IPS-20b (cell line): ENCODE measurements at regions not wholly inside any gene's neighbourhood (a gene's known extent, or its start where the extent isn't known, plus 50 kb on each side); places are given as distances from the start of the nearest gene placed in this dataset.

ENCODE experiments used
- H3K27ac ChIP-seq: one replicate; pipeline ENCODE4 v1.5.1; 2013; ENCODE audit warnings: low read length
- H3K27me3 ChIP-seq: 2 replicates; pipeline ENCODE4 v1.6.1; 2013; ENCODE audit warnings: mild to moderate bottlenecking, low read length, inconsistent platforms; ENCODE audit not compliant: insufficient read depth
- H3K36me3 ChIP-seq: 2 replicates; pipeline ENCODE4 v1.6.1; 2013; ENCODE audit warnings: low read depth, mild to moderate bottlenecking, inconsistent platforms, low read length, moderate library complexity; ENCODE audit not compliant: insufficient read depth
- H3K4me1 ChIP-seq: 2 replicates; pipeline ENCODE4 v1.6.1; 2013; ENCODE audit warnings: mild to moderate bottlenecking, control low read depth, inconsistent platforms, low read length, moderate library complexity; ENCODE audit not compliant: insufficient read depth
- H3K4me3 ChIP-seq: 2 replicates; pipeline ENCODE4 v1.5.1; 2013; ENCODE audit warnings: mild to moderate bottlenecking, low read length, inconsistent platforms
- H3K9ac ChIP-seq: 2 replicates; pipeline ENCODE4 v1.6.1; 2013; ENCODE audit warnings: low read depth, mild to moderate bottlenecking, inconsistent platforms, low read length, moderate library complexity
- H3K9me3 ChIP-seq: 2 replicates; pipeline ENCODE4 v1.6.1; 2013; ENCODE audit warnings: mild to moderate bottlenecking, low read depth, low read length, inconsistent platforms; ENCODE audit not compliant: insufficient read depth

DNA sequence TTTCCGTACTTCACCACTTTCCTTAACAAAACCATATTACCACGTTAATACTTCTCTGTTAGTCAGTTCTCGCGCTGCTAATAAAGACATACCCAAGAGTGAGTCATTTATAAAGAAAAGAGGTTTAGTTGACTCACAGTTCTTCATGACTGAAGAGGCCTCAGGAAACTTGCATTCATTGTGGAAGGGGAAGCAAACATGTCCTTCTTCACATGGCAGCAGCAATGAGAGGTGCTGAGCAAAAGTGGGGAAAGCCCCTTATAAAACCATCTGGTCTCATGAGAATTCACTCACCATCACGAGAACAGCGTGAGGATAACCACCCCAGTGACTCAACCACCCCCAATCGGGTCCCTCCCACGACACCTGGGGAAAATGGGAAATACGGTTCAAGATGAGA is 289.8 kb upstream of the CLNK start:
- Histone ChIP-seq H3K4me3 (no peak overlapping the region), H3K36me3 (no peaks in the 10 kb centered on the region), H3K4me1 (no peaks in the 10 kb centered on the region), H3K27me3 (0 out of 2 replicates have a peak, but pooled peaks cover 3% of the 10 kb centered on the region), H3K27ac (no peak overlapping the region), H3K9me3 (no peaks in the 10 kb centered on the region), H3K9ac (no peak overlapping the region)

DNA sequence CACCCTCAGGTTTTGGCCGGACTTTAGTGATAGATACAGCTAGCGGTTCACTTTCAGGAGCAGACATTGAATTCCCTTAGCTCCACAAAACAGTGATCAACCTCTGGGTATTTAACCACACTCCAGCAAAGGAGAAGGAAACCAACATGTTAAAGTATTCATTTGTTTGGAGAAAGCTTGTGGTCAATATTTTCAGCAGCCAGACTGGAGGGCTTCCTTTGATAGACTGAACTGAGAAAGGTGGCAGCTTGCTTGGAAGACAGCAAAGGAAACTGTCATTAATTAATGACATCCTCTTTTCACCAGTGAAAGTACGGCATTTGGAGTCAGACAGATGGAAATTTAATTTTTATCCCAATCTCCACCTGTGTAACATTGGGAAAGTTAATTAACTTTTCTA is 289.1 kb upstream of the CLNK start:
- H3K4me3 ChIP-seq, result no peak overlapping the region

DNA sequence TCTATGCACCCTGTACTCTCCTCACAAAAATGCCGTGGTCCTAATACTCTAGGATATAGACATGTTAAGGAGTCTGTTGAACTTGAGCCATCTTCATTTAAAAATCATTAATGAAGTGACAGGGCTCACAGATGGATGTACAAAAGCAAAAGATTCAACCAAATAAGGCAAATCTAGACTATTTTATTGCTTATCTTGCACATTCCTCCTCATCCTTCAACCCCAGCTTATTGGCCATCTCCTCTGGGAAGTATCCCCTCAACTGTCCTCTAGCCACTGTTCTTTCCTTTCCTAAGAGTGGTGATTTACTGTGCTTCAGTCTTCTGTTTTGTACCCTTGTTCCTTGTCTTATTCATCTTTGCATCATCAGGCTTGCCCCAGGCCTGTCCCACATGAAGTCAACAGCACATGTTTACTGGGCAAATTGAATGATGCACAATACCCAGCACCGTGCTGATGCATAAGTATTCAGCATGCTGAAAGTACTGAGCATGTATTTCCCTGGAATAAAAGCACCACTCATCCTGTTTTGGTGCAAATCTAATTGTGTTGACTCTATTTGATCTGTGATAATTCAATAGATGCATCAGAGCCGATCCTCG is 287.3 kb upstream of the CLNK start:
- Histone ChIP-seq H3K27ac (no peak overlapping the region), H3K9me3 (no peaks in the 10 kb centered on the region), H3K27me3 (no peaks in the 10 kb centered on the region), H3K9ac (no peak overlapping the region), H3K4me1 (no peaks in the 10 kb centered on the region), H3K4me3 (no peak overlapping the region), H3K36me3 (no peaks in the 10 kb centered on the region)

More for the DNA sequence above, 289.1 kb upstream of the CLNK start:
- Histone ChIP-seq H3K4me1 (no peaks in the 10 kb centered on the region), H3K9ac (no peak overlapping the region), H3K36me3 (no peaks in the 10 kb centered on the region), H3K9me3 (no peaks in the 10 kb centered on the region), H3K27ac (no peak overlapping the region), H3K27me3 (0 out of 2 replicates have a peak, but pooled peaks cover 2% of the 10 kb centered on the region)

DNA sequence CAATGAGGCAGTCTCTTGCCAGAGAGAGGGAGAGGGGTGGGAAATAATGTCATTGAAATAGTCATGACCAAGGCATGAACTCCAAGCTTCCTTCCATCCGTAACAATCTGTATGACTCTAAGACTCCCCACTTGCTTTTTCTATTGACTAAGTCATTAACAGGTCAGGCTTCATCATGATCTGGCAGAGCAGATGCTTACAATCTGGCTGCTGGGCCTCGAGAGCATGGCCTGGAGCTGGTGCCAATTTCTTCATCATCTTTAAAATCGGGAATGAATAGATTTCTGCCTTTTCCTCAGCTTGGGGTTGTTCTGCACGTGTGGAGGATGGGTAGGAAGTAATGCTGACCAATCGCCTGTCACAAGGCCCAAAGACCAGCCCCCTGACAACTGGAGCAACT is 280.6 kb upstream of the CLNK start:
- Histone ChIP-seq H3K9me3 (no peaks in the 10 kb centered on the region), H3K27ac (no peak overlapping the region), H3K9ac (no peak overlapping the region), H3K36me3 (no peaks in the 10 kb centered on the region), H3K4me1 (peaks cover 9% of the 10 kb centered on the region), H3K27me3 (peaks cover 12% of the 10 kb centered on the region), H3K4me3 (no peak overlapping the region)

DNA sequence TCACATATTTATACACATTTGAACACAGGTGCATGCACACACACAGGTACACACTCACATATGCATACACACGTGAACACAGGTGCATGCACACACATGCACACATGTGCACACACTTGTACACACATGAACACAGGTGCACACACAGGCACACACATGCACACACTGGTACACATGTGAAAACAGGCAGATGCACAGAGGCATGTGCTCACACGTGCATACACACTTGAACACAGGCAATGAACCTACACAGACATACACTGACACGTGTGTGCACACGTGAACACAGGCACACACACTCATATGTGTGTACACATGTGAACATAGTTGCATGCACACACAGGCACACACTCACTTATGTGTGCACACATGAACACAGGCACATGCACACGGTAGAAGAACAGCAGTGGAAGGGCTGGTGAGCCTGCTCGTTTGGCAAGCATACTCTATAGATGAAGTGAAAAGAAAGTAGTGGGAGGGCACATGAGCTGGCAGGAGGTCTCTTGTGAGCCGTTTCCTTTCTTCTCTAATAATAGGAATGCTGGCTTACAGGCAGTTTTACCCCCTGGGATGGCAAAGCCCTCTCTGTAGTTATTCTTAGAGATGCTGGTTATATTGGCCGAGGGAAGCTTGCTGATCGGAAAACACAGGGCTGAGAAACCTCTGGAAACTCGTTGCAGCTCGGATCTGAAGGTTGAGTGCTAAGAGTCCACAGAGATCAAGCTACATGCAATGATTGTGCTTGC is 279.6 kb upstream of the CLNK start:
- Histone ChIP-seq H3K27me3 (peaks cover 12% of the 10 kb centered on the region), H3K4me1 (peaks cover 17% of the 10 kb centered on the region), H3K9ac (no peak overlapping the region), H3K36me3 (no peaks in the 10 kb centered on the region), H3K9me3 (no peaks in the 10 kb centered on the region), H3K4me3 (peak overlapping the region; percentile 8; the same call in 1 of the 2 replicates), H3K27ac (no peak overlapping the region)

DNA sequence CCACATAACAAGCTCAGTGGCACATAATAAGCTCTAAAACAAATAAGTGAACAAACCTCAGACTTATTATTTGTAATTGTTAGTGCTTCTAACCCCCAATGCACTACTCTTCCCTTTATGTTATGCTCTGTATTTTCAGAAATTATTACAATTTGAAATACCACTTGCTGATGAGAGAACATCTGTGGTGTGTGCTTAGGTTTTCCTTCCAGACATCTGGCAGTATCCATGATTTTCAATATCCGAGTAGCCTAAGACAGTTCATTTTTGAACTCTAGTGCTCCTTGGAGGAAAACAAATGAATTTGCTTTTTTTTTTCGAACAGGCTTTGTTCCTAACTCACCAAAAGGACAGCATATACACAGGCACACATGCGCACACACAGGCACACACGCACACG is 278.7 kb upstream of the CLNK start:
- no peak overlapping the region for H3K27ac ChIP-seq
- peaks cover 26% of the 10 kb centered on the region for H3K4me1 ChIP-seq
- no peak overlapping the region for H3K9ac ChIP-seq
- H3K4me3 ChIP-seq, result no peak overlapping the region
- H3K27me3 ChIP-seq, result peaks cover 12% of the 10 kb centered on the region
- no peaks in the 10 kb centered on the region for H3K36me3 ChIP-seq
- H3K9me3 ChIP-seq, result no peaks in the 10 kb centered on the region

DNA sequence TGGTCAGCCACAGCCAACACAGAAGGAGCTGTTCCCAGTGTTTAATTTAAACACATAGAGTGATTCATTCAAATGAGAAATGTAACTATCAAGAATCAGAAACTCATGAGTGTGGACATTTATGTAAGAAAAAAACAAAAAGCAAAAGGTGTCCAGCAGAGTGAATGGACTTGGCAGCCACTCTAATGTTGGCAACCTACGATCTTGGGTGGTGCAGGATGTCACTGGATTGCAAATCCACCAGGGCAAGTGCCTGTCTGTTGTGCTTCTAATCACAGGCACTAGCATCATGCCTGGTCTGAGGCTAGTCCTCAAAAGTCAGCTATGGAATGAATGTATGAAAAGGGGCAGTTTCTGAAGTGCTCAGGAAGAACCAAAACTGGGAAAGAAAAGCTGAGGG is 277.7 kb upstream of the CLNK start:
- Histone ChIP-seq H3K4me1 (peaks cover 33% of the 10 kb centered on the region), H3K27ac (no peak overlapping the region), H3K27me3 (peaks cover 12% of the 10 kb centered on the region), H3K9ac (no peak overlapping the region), H3K36me3 (no peaks in the 10 kb centered on the region), H3K9me3 (no peaks in the 10 kb centered on the region), H3K4me3 (no peak overlapping the region)

DNA sequence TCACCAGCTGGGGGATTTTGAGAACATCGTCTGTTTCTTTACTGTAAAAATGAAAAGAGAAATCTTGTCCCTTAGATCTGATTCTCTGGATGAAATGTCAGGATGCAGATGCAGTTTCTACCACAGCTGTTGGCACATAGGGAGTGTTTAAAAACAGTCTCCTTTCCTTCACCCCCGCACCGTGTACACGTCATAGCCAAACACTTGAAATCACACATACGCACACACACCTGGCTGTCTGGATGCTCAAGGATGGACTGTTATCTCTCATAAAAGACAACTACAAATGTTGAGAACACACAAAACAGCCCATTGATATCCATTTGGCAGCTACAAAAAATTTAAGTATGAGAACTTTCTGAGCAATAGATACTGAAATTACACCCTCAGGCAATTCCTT is 275.8 kb upstream of the CLNK start:
- Histone ChIP-seq H3K9ac (no peak overlapping the region), H3K4me1 (peaks cover 37% of the 10 kb centered on the region), H3K27ac (no peak overlapping the region), H3K36me3 (no peaks in the 10 kb centered on the region), H3K4me3 (no peak overlapping the region), H3K27me3 (peaks cover 10% of the 10 kb centered on the region), H3K9me3 (no peaks in the 10 kb centered on the region)

DNA sequence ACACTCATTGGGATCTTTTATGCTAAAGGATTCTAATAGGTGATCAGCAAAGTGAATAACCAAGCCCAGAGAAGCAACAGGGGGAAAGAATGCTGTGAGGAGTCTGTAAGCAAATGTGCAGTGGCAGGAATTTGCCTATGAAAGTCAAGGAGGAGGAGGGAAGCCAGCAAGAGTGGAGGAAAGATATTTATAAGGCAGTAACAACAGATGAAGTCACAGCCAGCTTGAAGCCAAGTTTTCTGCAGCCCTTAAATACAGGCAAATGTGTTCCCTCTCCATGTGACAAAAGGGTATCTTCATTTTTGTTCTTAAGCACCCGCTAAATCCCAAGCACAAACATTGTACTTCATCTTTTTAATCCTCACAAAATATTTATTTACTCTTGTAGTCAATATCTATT is 275.0 kb upstream of the CLNK start:
- Histone ChIP-seq H3K9ac (no peak overlapping the region), H3K27ac (no peak overlapping the region), H3K36me3 (no peaks in the 10 kb centered on the region), H3K27me3 (peaks cover 2% of the 10 kb centered on the region), H3K4me1 (peaks cover 34% of the 10 kb centered on the region), H3K4me3 (0 out of 2 replicates have a peak overlapping the region, but pooled peaks have one; percentile 12), H3K9me3 (no peaks in the 10 kb centered on the region)

DNA sequence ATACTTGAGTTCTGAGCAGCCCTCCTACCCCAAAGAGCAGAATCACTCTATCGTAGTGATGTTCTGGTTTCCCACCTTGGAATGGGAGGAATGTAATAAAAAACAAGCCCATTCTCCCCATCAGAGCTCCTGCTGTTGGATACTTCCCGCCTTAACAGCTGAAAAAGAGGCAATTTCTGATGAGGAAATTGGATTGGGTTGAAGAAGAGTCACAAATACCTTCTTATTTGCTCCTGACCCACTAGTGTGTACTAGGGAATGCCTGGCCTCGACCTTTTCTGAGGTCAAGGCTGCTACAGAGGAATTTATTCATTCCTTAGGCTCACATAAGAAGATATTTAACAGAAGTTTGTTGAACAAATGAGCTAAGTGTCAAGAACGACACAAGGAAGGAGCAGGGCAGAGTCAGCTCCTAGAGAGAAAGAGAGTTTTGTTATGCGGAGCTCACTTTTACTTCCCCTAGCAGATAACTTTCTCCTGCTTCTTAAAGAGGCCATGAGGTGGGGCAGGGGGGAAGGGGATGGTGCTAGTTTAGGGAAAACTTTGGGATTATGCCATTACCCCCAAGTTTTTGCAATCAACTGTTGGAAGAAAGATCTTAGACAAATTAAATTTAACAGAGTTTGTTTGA is 273.8 kb upstream of the CLNK start:
- H3K4me3 ChIP-seq, result peak overlapping the region; percentile 25; the same call in 1 of the 2 replicates
- H3K36me3 ChIP-seq, result no peaks in the 10 kb centered on the region
- H3K9ac ChIP-seq, result no peak overlapping the region; the same call in 1 of the 2 replicates
- H3K27ac ChIP-seq, result no peak overlapping the region
- peaks cover 29% of the 10 kb centered on the region for H3K4me1 ChIP-seq
- H3K9me3 ChIP-seq, result no peaks in the 10 kb centered on the region
- H3K27me3 ChIP-seq, result no peaks in the 10 kb centered on the region; the same call in 1 of the 2 replicates

DNA sequence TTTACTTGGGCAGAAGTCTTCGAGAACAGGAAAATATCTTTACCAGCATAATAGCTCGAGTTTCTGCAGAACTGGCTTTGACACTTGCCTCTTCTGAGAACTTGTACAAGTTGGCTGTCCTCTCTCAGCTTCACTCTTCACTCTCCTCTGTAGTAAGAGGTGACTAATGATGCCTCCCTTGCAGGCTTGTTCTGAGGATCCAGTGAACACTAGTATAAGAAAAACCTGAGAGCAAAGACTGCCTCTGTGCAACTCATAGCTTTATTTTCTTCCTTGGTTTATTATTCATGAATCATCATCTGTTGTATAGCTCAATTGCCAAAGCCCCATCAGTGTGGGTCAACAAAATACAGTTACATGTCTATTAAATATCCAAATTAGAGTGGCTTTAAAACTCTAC is 266.7 kb upstream of the CLNK start:
- H3K27me3 ChIP-seq, result no peaks in the 10 kb centered on the region
- no peaks in the 10 kb centered on the region for H3K4me1 ChIP-seq
- no peak overlapping the region for H3K27ac ChIP-seq
- no peaks in the 10 kb centered on the region for H3K36me3 ChIP-seq
- no peaks in the 10 kb centered on the region for H3K9me3 ChIP-seq
- H3K9ac ChIP-seq, result no peak overlapping the region
- H3K4me3 ChIP-seq, result no peak overlapping the region
